IMR-90 (cell line): ENCODE measurements at regions not wholly inside any gene's neighbourhood (a gene's known extent, or its start where the extent isn't known, plus 50 kb on each side); places are given as distances from the start of the nearest gene placed in this dataset.

Source experiments
- ATAC-seq: fragments of 200-7000 bp; cut with Tn5 transposase; 2 replicates; pipeline ENCODE4 v1.9.1; 2020; ENCODE audit warnings: low read depth, mild to moderate bottlenecking, moderate library complexity
- BruUV-seq: library from RNA; stranded (reverse); fragments of 400-500 nt; replicated peaks from 2 replicates; lab custom pipeline; 2021; lab: Mats Ljungman, UMichigan
- CTCF ChIA-PET: fragments of 300-600 bp; formaldehyde crosslinking; extraction: SDS; loops from one replicate; lab custom pipeline; 2021; ENCODE audit warnings: antibody characterized with exemption; lab: Yijun Ruan, JAX
- POLR2A ChIA-PET: fragments of 300-600 bp; sonication (Branson Sonifier 250); formaldehyde crosslinking; loops from one replicate; lab custom pipeline; 2022; ENCODE audit warnings: antibody characterized with exemption; ENCODE audit not compliant: unreplicated experiment; lab: Charles Lee
- DNase-seq: peaks from one replicate; pipeline ENCODE4 v3.0.0; 2013
- H2AFZ ChIP-seq: replicated peaks from 2 replicates; pipeline ENCODE3; 2013; ENCODE audit warnings: low read length, mild to moderate bottlenecking; ENCODE audit not compliant: poor library complexity
- H2AK5ac ChIP-seq: 2 replicates; pipeline ENCODE4 v1.6.1; 2013; ENCODE audit warnings: low read depth, low read length, inconsistent platforms
- H2AK9ac ChIP-seq: replicated peaks from 2 replicates; pipeline ENCODE3; 2013; ENCODE audit warnings: mild to moderate bottlenecking, low read depth, low read length, moderate library complexity; ENCODE audit not compliant: poor library complexity
- H2BK120ac ChIP-seq: 2 replicates; pipeline ENCODE4 v1.6.1; 2013; ENCODE audit warnings: low read depth, low read length, inconsistent platforms
- H2BK15ac ChIP-seq: 3 replicates; pipeline ENCODE4 v1.6.1; 2013; ENCODE audit warnings: low read depth, low read length, inconsistent platforms
- H2BK20ac ChIP-seq: 2 replicates; pipeline ENCODE4 v1.6.1; 2013; ENCODE audit warnings: low read depth, mild to moderate bottlenecking, inconsistent platforms, low read length, moderate library complexity
- H2BK5ac ChIP-seq: 2 replicates; pipeline ENCODE4 v1.6.1; 2013; ENCODE audit warnings: mild to moderate bottlenecking, low read depth, low read length, inconsistent platforms; ENCODE audit not compliant: poor library complexity, severe bottlenecking
- H3K14ac ChIP-seq: replicated peaks from 2 replicates; pipeline ENCODE4 v1.6.1; 2013; ENCODE audit warnings: low read depth, low read length, inconsistent platforms
- H3K18ac ChIP-seq: 2 replicates; pipeline ENCODE4 v1.6.1; 2013; ENCODE audit warnings: low read depth, low read length, control low read depth
- H3K23ac ChIP-seq: 2 replicates; pipeline ENCODE4 v1.6.1; 2013; ENCODE audit warnings: low read depth, low read length, inconsistent platforms
- H3K27ac ChIP-seq: 2 replicates; pipeline ENCODE4 v1.5.1; 2013; ENCODE audit warnings: mild to moderate bottlenecking, control low read depth, low read length; ENCODE audit not compliant: insufficient read depth
- H3K27me3 ChIP-seq: 2 replicates; pipeline ENCODE4 v1.6.1; 2013; ENCODE audit warnings: low read length; ENCODE audit not compliant: control insufficient read depth, insufficient read depth
- H3K36me3 ChIP-seq: 2 replicates; pipeline ENCODE4 v1.6.1; 2013; ENCODE audit warnings: low read length, mixed read lengths; ENCODE audit not compliant: control insufficient read depth, insufficient read depth
- H3K4ac ChIP-seq: 2 replicates; pipeline ENCODE4 v1.6.1; 2013; ENCODE audit warnings: low read depth, low read length, inconsistent platforms
- H3K4me1 ChIP-seq: 2 replicates; pipeline ENCODE4 v1.6.1; 2013; ENCODE audit warnings: low read length, mixed read lengths; ENCODE audit not compliant: control insufficient read depth, insufficient read depth
- H3K4me2 ChIP-seq: 2 replicates; pipeline ENCODE4 v1.6.1; 2013; ENCODE audit warnings: low read depth, mild to moderate bottlenecking, control low read depth, low read length, moderate library complexity
- H3K4me3 ChIP-seq: 2 replicates; pipeline ENCODE4 v1.5.1; 2013; ENCODE audit warnings: low read depth, mild to moderate bottlenecking, control low read depth, low read length, moderate library complexity; ENCODE audit not compliant: insufficient read depth
- H3K56ac ChIP-seq: 2 replicates; pipeline ENCODE4 v1.6.1; 2013; ENCODE audit warnings: low read length, inconsistent platforms; ENCODE audit not compliant: insufficient read depth; ENCODE audit errors: extremely low read depth
- H3K79me1 ChIP-seq, 2 experiments: 2 replicates each; pipeline ENCODE4 v1.6.1; 2013; ENCODE audit warnings: low read length in 2 of 2, inconsistent platforms in 1 of 2, low read depth in 1 of 2
- H3K9ac ChIP-seq: 2 replicates; pipeline ENCODE4 v1.6.1; 2013; ENCODE audit warnings: low read depth, low read length, control low read depth
- H3K9me1 ChIP-seq: 2 replicates; pipeline ENCODE4 v1.6.1; 2013; ENCODE audit warnings: low read length, inconsistent platforms; ENCODE audit not compliant: insufficient read depth
- H3K9me3 ChIP-seq: 2 replicates; pipeline ENCODE4 v1.6.1; 2013; ENCODE audit warnings: low read length; ENCODE audit not compliant: control insufficient read depth, insufficient read depth
- H4K20me1 ChIP-seq: 2 replicates; pipeline ENCODE4 v1.6.1; 2013; ENCODE audit warnings: low read length, inconsistent platforms; ENCODE audit not compliant: insufficient read depth
- H4K5ac ChIP-seq: 2 replicates; pipeline ENCODE4 v1.6.1; 2013; ENCODE audit warnings: mild to moderate bottlenecking, low read depth, low read length, control low read depth
- H4K8ac ChIP-seq, 2 experiments: 2 replicates each; pipeline ENCODE4 v1.6.1; 2013; ENCODE audit warnings: low read depth in 2 of 2, low read length in 2 of 2, control low read depth in 1 of 2, inconsistent platforms in 1 of 2
- H4K91ac ChIP-seq: 2 replicates; pipeline ENCODE4 v1.6.1; 2013; ENCODE audit warnings: low read depth, low read length, inconsistent platforms; ENCODE audit not compliant: insufficient read depth
- BHLHE40 ChIP-seq: fragments of 150-350 bp; IDR thresholded peaks from 2 replicates; pipeline ENCODE4 v1.6.1; 2016; ENCODE audit warnings: mild to moderate bottlenecking, low read depth, low read length
- CEBPB ChIP-seq: IDR thresholded peaks from 2 replicates; pipeline ENCODE4 v1.6.1; 2012; ENCODE audit warnings: low read depth, low read length, improper control_type of control experiment
- CHD1 ChIP-seq: IDR thresholded peaks from 2 replicates; pipeline ENCODE4 v1.6.1; 2012; ENCODE audit warnings: low read depth, low read length, improper control_type of control experiment
- ELK1 ChIP-seq: fragments of 150-350 bp; IDR thresholded peaks from 2 replicates; pipeline ENCODE4 v1.6.1; 2016; ENCODE audit warnings: low read depth, mild to moderate bottlenecking, low read length, moderate library complexity, borderline replicate concordance
- FOS ChIP-seq: fragments of 150-350 bp; IDR thresholded peaks from 2 replicates; pipeline ENCODE4 v1.6.1; 2016; ENCODE audit warnings: low read depth, low read length
- MAZ ChIP-seq: IDR thresholded peaks from 2 replicates; pipeline ENCODE4 v1.6.1; 2012; ENCODE audit warnings: low read depth, mild to moderate bottlenecking, low read length, improper control_type of control experiment, moderate library complexity, borderline replicate concordance
- MXI1 ChIP-seq: IDR thresholded peaks from 2 replicates; pipeline ENCODE4 v1.6.1; 2012; ENCODE audit warnings: low read depth, mild to moderate bottlenecking, low read length, moderate library complexity, borderline replicate concordance
- POLR2A ChIP-seq: IDR thresholded peaks from 2 replicates; pipeline ENCODE4 v1.6.1; 2012; ENCODE audit warnings: mild to moderate bottlenecking, low read depth, low read length
- RAD21 ChIP-seq: IDR thresholded peaks from 2 replicates; pipeline ENCODE4 v1.6.1; 2012; ENCODE audit warnings: low read length, improper control_type of control experiment
- SMC3 ChIP-seq: fragments of 150-350 bp; IDR thresholded peaks from 2 replicates; pipeline ENCODE4 v1.6.1; 2016; ENCODE audit warnings: low read depth, mild to moderate bottlenecking, antibody characterized with exemption, low read length, moderate library complexity
- WGBS, 2 experiments: methylation state at CpG; one replicate each; pipeline versions ENCODE4 v1.1.5 to v1.1.7; 2013; ENCODE audit warnings: missing lambda C conversion rate in 2 of 2; ENCODE audit not compliant: insufficient read length in 1 of 2; ENCODE audit errors: extremely low coverage in 2 of 2; 5-methylcytosine and 5-hydroxymethylcytosine counted together
- dilution Hi-C: fragments of 300-500 bp; cut with HindIII; formaldehyde crosslinking; loops from one replicate; pipeline ENCODE4 v1.14.3; 2018; ENCODE audit warnings: low sequenced_read_pairs; ENCODE audit not compliant: unreplicated experiment
- in situ Hi-C: fragments of 300-500 bp; cut with MboI; formaldehyde crosslinking; loops from 3 replicates; pipeline ENCODE4 v1.14.3; 2019; ENCODE audit warnings: low sequenced_read_pairs, inconsistent platforms, mixed read lengths
- intact Hi-C: fragments of 100-400 bp; cut with micrococcal nuclease; formaldehyde crosslinking; loops from 2 replicates; pipeline ENCODE4 v1.10.0; 2022
- TF ChIP-seq, protein P1 (sequence below): conservative IDR thresholded peaks from 2 replicates; pipeline ENCODE4 v1.5.1; 2012; ENCODE audit warnings: mild to moderate bottlenecking, low read depth, low read length, improper control_type of control experiment
- TF ChIP-seq, protein P2 (sequence below): fragments of 150-350 bp; IDR thresholded peaks from 2 replicates; pipeline ENCODE4 v1.6.1; 2017; ENCODE audit warnings: mild to moderate bottlenecking, antibody characterized with exemption, low read length, low read depth

DNA sequence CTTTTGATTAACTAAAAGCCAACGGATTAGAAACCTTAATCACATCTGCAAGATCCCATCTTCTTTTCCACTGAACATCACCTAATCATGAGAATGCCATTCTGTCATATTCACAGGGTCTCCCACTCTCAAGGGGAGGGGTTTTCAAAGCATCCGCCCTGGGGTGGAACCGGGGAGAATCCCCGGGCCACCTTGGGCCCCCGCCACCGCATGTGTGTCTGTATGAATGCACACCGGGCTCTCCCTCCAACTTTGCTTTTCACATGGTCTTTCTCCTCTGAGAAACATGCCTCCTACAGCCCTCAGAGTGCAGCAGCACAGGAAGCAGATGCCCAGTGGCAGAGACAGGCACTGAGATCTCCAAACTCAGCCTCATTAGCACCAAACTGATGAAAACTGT lies 233.2 kb upstream of the PPP2R2D start:
- ATAC-seq (no peak), DNase-seq (no peak)
- in situ Hi-C loops: no loop called here
- Histone ChIP-seq H4K91ac (no peak overlapping the region), H3K14ac (no peak overlapping the region), H2BK20ac (no peak overlapping the region), H3K27me3 (no peaks in the 10 kb centered on the region), H3K18ac (no peak overlapping the region), H2BK120ac (no peak overlapping the region), H4K20me1 (no peaks in the 10 kb centered on the region), H3K27ac (no peak overlapping the region), H3K9me3 (peaks cover 40% of the 10 kb centered on the region), H2BK5ac (no peak overlapping the region), H4K5ac (no peak overlapping the region), H3K4me2 (no peak overlapping the region), H2AK5ac (no peak overlapping the region), H3K4ac (no peak overlapping the region), H2AK9ac (no peak overlapping the region), H2BK15ac (no peak overlapping the region), H2AFZ (no peak overlapping the region), H3K4me3 (no peak overlapping the region), H3K23ac (no peak overlapping the region), H3K9ac (no peak overlapping the region), H3K79me1 (no peaks in the 10 kb centered on the region), H3K9me1 (no peaks in the 10 kb centered on the region), H3K4me1 (no peaks in the 10 kb centered on the region), H3K56ac (no peak overlapping the region), H3K36me3 (no peaks in the 10 kb centered on the region), H4K8ac (no peak overlapping the region)
- POLR2A ChIA-PET: no interaction called here
- intact Hi-C loops: no loop called here
- dilution Hi-C loops: no loop called here
- no peak for TF ChIP-seq MXI1
- no peak for TF ChIP-seq SMC3
- TF ChIP-seq CHD1: no peak
- TF ChIP-seq, protein P1, sequence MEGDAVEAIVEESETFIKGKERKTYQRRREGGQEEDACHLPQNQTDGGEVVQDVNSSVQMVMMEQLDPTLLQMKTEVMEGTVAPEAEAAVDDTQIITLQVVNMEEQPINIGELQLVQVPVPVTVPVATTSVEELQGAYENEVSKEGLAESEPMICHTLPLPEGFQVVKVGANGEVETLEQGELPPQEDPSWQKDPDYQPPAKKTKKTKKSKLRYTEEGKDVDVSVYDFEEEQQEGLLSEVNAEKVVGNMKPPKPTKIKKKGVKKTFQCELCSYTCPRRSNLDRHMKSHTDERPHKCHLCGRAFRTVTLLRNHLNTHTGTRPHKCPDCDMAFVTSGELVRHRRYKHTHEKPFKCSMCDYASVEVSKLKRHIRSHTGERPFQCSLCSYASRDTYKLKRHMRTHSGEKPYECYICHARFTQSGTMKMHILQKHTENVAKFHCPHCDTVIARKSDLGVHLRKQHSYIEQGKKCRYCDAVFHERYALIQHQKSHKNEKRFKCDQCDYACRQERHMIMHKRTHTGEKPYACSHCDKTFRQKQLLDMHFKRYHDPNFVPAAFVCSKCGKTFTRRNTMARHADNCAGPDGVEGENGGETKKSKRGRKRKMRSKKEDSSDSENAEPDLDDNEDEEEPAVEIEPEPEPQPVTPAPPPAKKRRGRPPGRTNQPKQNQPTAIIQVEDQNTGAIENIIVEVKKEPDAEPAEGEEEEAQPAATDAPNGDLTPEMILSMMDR: no peak
- TF ChIP-seq CEBPB: no peak
- TF ChIP-seq FOS: no peak
- no peak for TF ChIP-seq BHLHE40
- no peak for TF ChIP-seq RAD21
- TF ChIP-seq ELK1: no peak
- TF ChIP-seq MAZ: no peak
- TF ChIP-seq, protein P2, sequence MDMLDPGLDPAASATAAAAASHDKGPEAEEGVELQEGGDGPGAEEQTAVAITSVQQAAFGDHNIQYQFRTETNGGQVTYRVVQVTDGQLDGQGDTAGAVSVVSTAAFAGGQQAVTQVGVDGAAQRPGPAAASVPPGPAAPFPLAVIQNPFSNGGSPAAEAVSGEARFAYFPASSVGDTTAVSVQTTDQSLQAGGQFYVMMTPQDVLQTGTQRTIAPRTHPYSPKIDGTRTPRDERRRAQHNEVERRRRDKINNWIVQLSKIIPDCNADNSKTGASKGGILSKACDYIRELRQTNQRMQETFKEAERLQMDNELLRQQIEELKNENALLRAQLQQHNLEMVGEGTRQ: no peak
- no peak for TF ChIP-seq POLR2A
- CTCF ChIA-PET: no interaction called here
- no TSS peak for BruUV-seq
- 100% methylated on average over 1 of the region's 7 CpGs; no CpG with 5 or more reads in 1 of the 2 experiments for WGBS, 2 experiments
